Psoas muscle (tissue), 7 donors: ENCODE measurements at regions not wholly inside any gene's neighbourhood (a gene's known extent, or its start where the extent isn't known, plus 50 kb on each side); places are given as distances from the start of the nearest gene placed in this dataset.

Source experiments
- ATAC-seq, 4 donors: fragments of 200-7000 bp; cut with Tn5 transposase; one replicate each; pipeline ENCODE4 v1.9.1; 2020; ENCODE audit warnings: moderate library complexity in 3 of 4, mild to moderate bottlenecking in 2 of 4
- DNase-seq, 2 donors: peaks; one replicate each; pipeline ENCODE4 v3.0.0-alpha.2; 2020
- H3K27ac ChIP-seq: fragments of 200-600 bp; one replicate; pipeline ENCODE4 v1.8.0; 2022
- H3K27me3 ChIP-seq, 3 donors: fragments of 200-600 bp in 1 of 3; one replicate each; pipeline versions ENCODE4 v1.6.1 to v1.8.0; 2013 to 2022; ENCODE audit warnings: low read length in 2 of 3, mild to moderate bottlenecking in 2 of 3, moderate library complexity in 1 of 3; ENCODE audit not compliant: insufficient read depth in 3 of 3
- H3K36me3 ChIP-seq, 2 donors: fragments of 200-600 bp in 1 of 2; one replicate each; pipeline versions ENCODE4 v1.6.1 to v1.8.0; 2013 to 2022; ENCODE audit warnings: low read depth in 1 of 2, mild to moderate bottlenecking in 1 of 2, moderate library complexity in 1 of 2; ENCODE audit not compliant: insufficient read depth in 1 of 2
- H3K4me1 ChIP-seq: fragments of 200-600 bp; one replicate; pipeline ENCODE4 v1.8.0; 2022
- H3K4me3 ChIP-seq: fragments of 200-600 bp; one replicate; pipeline ENCODE4 v1.8.0; 2022; ENCODE audit warnings: mild to moderate bottlenecking
- H3K9me3 ChIP-seq: fragments of 200-600 bp; one replicate; pipeline ENCODE4 v1.8.0; 2022
- CTCF ChIP-seq: fragments of 200-600 bp; IDR thresholded peaks from one replicate; pipeline ENCODE4 v1.8.0; 2022; ENCODE audit warnings: antibody characterized with exemption
- WGBS, 3 donors: extraction: QIAGEN DNeasy Blood & Tissue Kit; methylation state at CpG; one replicate each; pipeline versions ENCODE4 v1.1.6 to v1.1.7; 2013; 5-methylcytosine and 5-hydroxymethylcytosine counted together
- intact Hi-C, 2 donors: fragments of 100-400 bp; cut with DNase I; formaldehyde crosslinking; loops; one replicate each; pipeline versions ENCODE4 v1.11.0 to v1.14.2; 2022
- donor health status: healthy with polysubstance abuse.
- donor health status: DM: no; HTN: no; CAD: no; lungs with moderate emphysema.
- donor health status: Bipolar disorder and iron deficiency.
- donor health status: healthy.
- donor health status: DM: yes; HTN: yes; CAD: no.
- donor health status: DM: no; HTN: no; CAD: no.
- donor health status: DM: yes; HTN: yes; CAD: no.

DNA sequence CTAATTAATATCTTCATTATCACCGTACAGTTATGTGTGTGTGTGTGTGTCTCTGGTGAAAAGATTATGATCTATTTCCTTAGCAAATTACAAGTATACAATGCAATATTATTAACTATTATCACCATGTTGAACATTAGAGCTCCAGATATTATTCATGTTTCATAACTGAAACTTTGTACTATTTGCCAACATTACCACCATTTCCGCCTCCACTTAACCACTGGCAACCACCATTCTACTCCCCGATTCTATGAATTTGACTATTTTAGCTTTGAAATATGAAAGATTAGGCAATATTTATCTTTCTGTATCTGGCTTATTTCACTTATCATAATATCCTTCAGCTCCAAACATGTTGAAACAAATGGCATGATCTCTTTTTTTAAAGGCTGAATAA, 717.9 kb downstream of the ARAP2 start:
- no peak for DNase-seq
- H3K9me3 ChIP-seq, result no peaks in the 10 kb centered on the region
- no peaks in the 10 kb centered on the region for H3K27me3 ChIP-seq
- no peak overlapping the region for H3K27ac ChIP-seq
- no peak for TF ChIP-seq CTCF
- no peaks in the 10 kb centered on the region for H3K4me1 ChIP-seq
- H3K4me3 ChIP-seq, result no peak overlapping the region
- WGBS, 3 donors, result 94 to 95% (median 94%) methylated on average over 3 of the region's 3 CpGs
- no peak for ATAC-seq
- no peaks in the 10 kb centered on the region for H3K36me3 ChIP-seq
- intact Hi-C loops, result no loop called here

- WGBS, 3 donors, result 83 to 87% (median 83%) methylated on average over 5 of the region's 5 CpGs
- Histone ChIP-seq H3K9me3 (no peaks in the 10 kb centered on the region), H3K4me1 (no peaks in the 10 kb centered on the region), H3K27me3 (no peaks in the 10 kb centered on the region), H3K4me3 (no peak overlapping the region), H3K27ac (no peak overlapping the region), H3K36me3 (no peaks in the 10 kb centered on the region)
- no peak for DNase-seq
- intact Hi-C loops, result no loop called here
- ATAC-seq, result no peak
- TF ChIP-seq CTCF, result no peak
Measured at GRCh38 chr4:35534962-35535361, 709.4 kb downstream of the ARAP2 start.

GRCh38 chr4:35538807-35539206, 705.5 kb downstream of the ARAP2 start:
- no peak for ATAC-seq
- intact Hi-C loops, result no loop called here
- WGBS, 3 donors, result 72 to 77% (median 76%) methylated on average over 4 of the region's 4 CpGs

GRCh38 chr4:35539404-35540055, 704.8 kb downstream of the ARAP2 start:
- Histone ChIP-seq H3K27ac (no peak overlapping the region), H3K9me3 (no peaks in the 10 kb centered on the region), H3K4me3 (no peak overlapping the region), H3K27me3 (no peaks in the 10 kb centered on the region), H3K4me1 (no peaks in the 10 kb centered on the region), H3K36me3 (no peaks in the 10 kb centered on the region)
- DNase-seq (no peak), ATAC-seq (no peak)
- WGBS, 3 donors, result 78 to 84% (median 82%) methylated on average over 5 of the region's 5 CpGs
- intact Hi-C loops, result no loop called here
- no peak for TF ChIP-seq CTCF

More at GRCh38 chr4:35538807-35539206, 705.5 kb downstream of the ARAP2 start:
- H3K4me1 ChIP-seq, result no peaks in the 10 kb centered on the region
- no peak for TF ChIP-seq CTCF
- no peak overlapping the region for H3K27ac ChIP-seq
- H3K9me3 ChIP-seq, result no peaks in the 10 kb centered on the region
- no peaks in the 10 kb centered on the region for H3K36me3 ChIP-seq
- DNase-seq, result no peak
- no peak overlapping the region for H3K4me3 ChIP-seq
- no peaks in the 10 kb centered on the region for H3K27me3 ChIP-seq
